NCI-H1436 (cell line): ENCODE measurements at regions not wholly inside any gene's neighbourhood (a gene's known extent, or its start where the extent isn't known, plus 50 kb on each side); places are given as distances from the start of the nearest gene placed in this dataset.
"Not testable (repeated sequence)": the region's sequence is repeated elsewhere in the genome, so short reads cannot be mapped to it uniquely, and the experiment has no call there.

Source experiments
- DNase-seq: peaks from one replicate; lab custom pipeline; 2025; lab: John Stamatoyannopoulos, UW

GRCh38 chr1:238764779-238765178 lies 621.6 kb upstream of the CHRM3 start:
- no peak for DNase-seq

- DNase-seq: no peak
These were observed 633.1 kb upstream of the CHRM3 start for GRCh38 chr1:238753252-238753651.

- DNase-seq: no peak
These were observed 634.0 kb upstream of the CHRM3 start for GRCh38 chr1:238752327-238752726.

GRCh38 chr1:238745069-238745468 lies 641.3 kb upstream of the CHRM3 start:
- no peak for DNase-seq

- DNase-seq: no peak
These were observed 647.5 kb upstream of the CHRM3 start for GRCh38 chr1:238738892-238739291.

- no peak for DNase-seq
These were observed 658.7 kb upstream of the CHRM3 start for GRCh38 chr1:238727670-238728069.

GRCh38 chr1:238722812-238723211 lies 663.6 kb upstream of the CHRM3 start:
- DNase-seq: no peak

- DNase-seq: no peak
These were observed 675.7 kb upstream of the CHRM3 start for GRCh38 chr1:238710697-238711096.

GRCh38 chr1:238701024-238701423 lies 685.3 kb upstream of the CHRM3 start:
- DNase-seq: no peak

GRCh38 chr1:238690415-238690814 lies 696.0 kb upstream of the CHRM3 start:
- no peak for DNase-seq

- DNase-seq: not testable (repeated sequence)
These were observed 701.8 kb upstream of the CHRM3 start for GRCh38 chr1:238684576-238684975.

- DNase-seq: no peak
These were observed 704.9 kb upstream of the CHRM3 start for GRCh38 chr1:238681451-238681850.

GRCh38 chr1:238681021-238681420 lies 705.3 kb upstream of the CHRM3 start:
- DNase-seq: no peak

- no peak for DNase-seq
These were observed 708.8 kb upstream of the CHRM3 start for GRCh38 chr1:238677567-238677966.

- no peak for DNase-seq
These were observed 711.1 kb upstream of the CHRM3 start for GRCh38 chr1:238675221-238675620.

- no peak for DNase-seq
These were observed 712.1 kb upstream of the CHRM3 start for GRCh38 chr1:238674316-238674715.

- no peak for DNase-seq
These were observed 712.8 kb upstream of the CHRM3 start for GRCh38 chr1:238673561-238673960.

- DNase-seq: no peak
These were observed 713.6 kb upstream of the CHRM3 start for GRCh38 chr1:238672806-238673205.

- no peak for DNase-seq
These were observed 714.1 kb upstream of the CHRM3 start for GRCh38 chr1:238672262-238672661.

GRCh38 chr1:238664139-238664538 lies 722.2 kb upstream of the CHRM3 start:
- DNase-seq: no peak

- DNase-seq: no peak
These were observed 725.5 kb upstream of the CHRM3 start for GRCh38 chr1:238660849-238661248.

- no peak for DNase-seq
These were observed 727.6 kb upstream of the CHRM3 start for GRCh38 chr1:238658763-238659162.

- no peak for DNase-seq
These were observed 732.6 kb upstream of the CHRM3 start for GRCh38 chr1:238653693-238654321.

GRCh38 chr1:238652346-238652968 lies 733.9 kb upstream of the CHRM3 start:
- no peak for DNase-seq
